ENCODE measurements at regions not wholly inside any gene's neighbourhood (a gene's known extent, or its start where the extent isn't known, plus 50 kb on each side); places are given as distances from the start of the nearest gene placed in this dataset.

GRCh38 chr19:56894626-56895025 is 54.1 kb upstream of the PEG3 start:
- intact Hi-C loops (cut with DNase I) = no loop called here
- no peaks in the 10 kb centered on the region for H3K36me3 ChIP-seq (replicated peaks in 1 of 2)
- DNase-seq = no peak
- H3K27ac ChIP-seq = no peak overlapping the region
- H3K4me1 ChIP-seq (replicated peaks in 1 of 2) = no peaks in the 10 kb centered on the region
- no peak overlapping the region for H3K4me3 ChIP-seq
- 82 to 88% (median 86%) methylated on average over 9 of the region's 9 CpGs for WGBS, 4 donors
- H3K9me3 ChIP-seq (replicated peaks in 1 of 3) = no peaks in the 10 kb centered on the region
- TF ChIP-seq, protein P1, sequence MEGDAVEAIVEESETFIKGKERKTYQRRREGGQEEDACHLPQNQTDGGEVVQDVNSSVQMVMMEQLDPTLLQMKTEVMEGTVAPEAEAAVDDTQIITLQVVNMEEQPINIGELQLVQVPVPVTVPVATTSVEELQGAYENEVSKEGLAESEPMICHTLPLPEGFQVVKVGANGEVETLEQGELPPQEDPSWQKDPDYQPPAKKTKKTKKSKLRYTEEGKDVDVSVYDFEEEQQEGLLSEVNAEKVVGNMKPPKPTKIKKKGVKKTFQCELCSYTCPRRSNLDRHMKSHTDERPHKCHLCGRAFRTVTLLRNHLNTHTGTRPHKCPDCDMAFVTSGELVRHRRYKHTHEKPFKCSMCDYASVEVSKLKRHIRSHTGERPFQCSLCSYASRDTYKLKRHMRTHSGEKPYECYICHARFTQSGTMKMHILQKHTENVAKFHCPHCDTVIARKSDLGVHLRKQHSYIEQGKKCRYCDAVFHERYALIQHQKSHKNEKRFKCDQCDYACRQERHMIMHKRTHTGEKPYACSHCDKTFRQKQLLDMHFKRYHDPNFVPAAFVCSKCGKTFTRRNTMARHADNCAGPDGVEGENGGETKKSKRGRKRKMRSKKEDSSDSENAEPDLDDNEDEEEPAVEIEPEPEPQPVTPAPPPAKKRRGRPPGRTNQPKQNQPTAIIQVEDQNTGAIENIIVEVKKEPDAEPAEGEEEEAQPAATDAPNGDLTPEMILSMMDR (IDR thresholded peaks at IDR 0.05) = no peak
- no peak for TF ChIP-seq POLR2A (IDR thresholded peaks at IDR 0.05)
- no peaks in the 10 kb centered on the region for H3K27me3 ChIP-seq

DNA sequence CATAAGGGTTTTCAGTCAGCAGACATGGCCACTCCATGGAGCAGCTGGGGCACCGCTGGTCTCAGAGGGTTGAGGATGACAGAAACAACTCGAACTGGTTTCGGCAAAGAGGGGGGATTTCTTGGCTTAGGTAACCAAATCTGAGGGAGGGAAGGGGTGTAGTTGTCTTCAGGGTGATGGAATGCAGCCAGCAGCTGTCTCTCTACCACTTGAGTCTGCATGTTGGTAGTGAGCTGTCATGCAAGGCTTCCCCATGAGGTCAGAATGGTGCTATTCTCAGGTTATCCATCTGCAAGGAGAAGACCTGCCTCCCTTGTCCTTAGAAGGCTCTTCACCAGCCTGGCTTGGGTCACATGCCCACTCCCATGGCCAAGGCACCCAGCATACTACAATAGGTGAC is 55.6 kb upstream of the PEG3 start:
- no peaks in the 10 kb centered on the region for H3K27me3 ChIP-seq
- WGBS, 4 donors = 79 to 90% (median 89%) methylated on average over 3 of the region's 3 CpGs
- intact Hi-C loops (cut with DNase I) = no loop called here
- H3K4me3 ChIP-seq = no peak overlapping the region
- no peaks in the 10 kb centered on the region for H3K4me1 ChIP-seq (replicated peaks in 1 of 2)
- H3K27ac ChIP-seq = no peak overlapping the region
- TF ChIP-seq, protein P1 (IDR thresholded peaks at IDR 0.05) = no peak
- TF ChIP-seq POLR2A (IDR thresholded peaks at IDR 0.05) = no peak
- DNase-seq = no peak
- no peaks in the 10 kb centered on the region for H3K9me3 ChIP-seq (replicated peaks in 1 of 3)
- no peaks in the 10 kb centered on the region for H3K36me3 ChIP-seq (replicated peaks in 1 of 2)

DNA sequence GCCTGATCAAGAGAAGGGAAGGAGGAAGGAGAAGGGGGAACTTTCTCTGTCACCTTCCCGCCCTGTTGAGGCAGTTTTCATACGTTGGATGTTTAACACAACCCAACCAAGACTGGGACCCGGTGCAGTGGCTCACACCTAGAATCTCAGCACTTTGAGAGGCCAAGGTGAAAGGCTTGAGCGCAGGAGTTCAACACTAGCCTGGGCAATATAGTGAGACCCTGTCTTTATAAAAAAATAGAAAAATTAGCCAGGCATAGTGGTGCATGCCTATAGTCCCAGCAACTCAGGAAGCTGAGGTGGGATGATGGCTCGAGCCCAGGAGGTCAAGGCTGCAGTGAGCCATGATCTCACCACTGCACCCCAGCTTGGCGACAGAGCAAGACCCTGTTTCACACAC is 59.4 kb upstream of the PEG3 start:
- Histone ChIP-seq H3K36me3 (replicated peaks in 1 of 2) (no peaks in the 10 kb centered on the region), H3K4me1 (replicated peaks in 1 of 2) (no peaks in the 10 kb centered on the region), H3K27me3 (no peaks in the 10 kb centered on the region), H3K4me3 (no peak overlapping the region), H3K27ac (no peak overlapping the region), H3K9me3 (replicated peaks in 1 of 3) (no peaks in the 10 kb centered on the region)
- no peak for DNase-seq
- 87 to 94% (median 89%) methylated on average over 6 of the region's 6 CpGs for WGBS, 4 donors
- TF ChIP-seq, protein P1 (IDR thresholded peaks at IDR 0.05) = no peak
- TF ChIP-seq POLR2A (IDR thresholded peaks at IDR 0.05) = no peak
- intact Hi-C loops (cut with DNase I) = no loop called here

DNA sequence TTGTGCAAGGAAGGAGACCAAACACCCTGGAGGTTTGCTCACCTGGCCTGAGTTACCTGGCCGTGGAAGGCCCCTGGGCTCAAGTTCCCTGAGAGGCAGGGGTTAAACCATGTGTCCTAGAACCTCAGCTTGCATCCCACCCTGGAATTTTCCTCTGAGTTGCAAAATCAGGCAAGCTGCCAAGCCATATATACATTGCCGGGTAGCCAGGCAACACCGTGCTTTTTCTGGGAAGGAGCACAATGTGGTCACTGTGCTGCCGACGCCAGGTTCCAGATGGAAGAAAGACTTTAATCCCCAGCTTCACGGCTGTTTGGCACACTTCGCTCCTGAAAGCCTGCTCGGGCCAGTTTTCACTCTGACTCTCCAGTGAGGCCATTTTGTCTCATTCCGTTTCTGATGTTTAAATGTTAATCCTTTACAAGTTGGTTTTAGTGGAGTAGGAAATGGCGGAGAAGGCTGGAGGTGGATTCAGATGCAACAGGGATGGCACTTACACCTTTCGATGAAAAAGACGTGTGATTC is 60.1 kb upstream of the PEG3 start:
- no peak for TF ChIP-seq POLR2A (IDR thresholded peaks at IDR 0.05)
- TF ChIP-seq, protein P1 (IDR thresholded peaks at IDR 0.05) = no peak
- no peaks in the 10 kb centered on the region for H3K27me3 ChIP-seq
- intact Hi-C loops (cut with DNase I) = no loop called here
- H3K4me1 ChIP-seq (replicated peaks in 1 of 2) = no peaks in the 10 kb centered on the region
- no peak overlapping the region for H3K4me3 ChIP-seq
- WGBS, 4 donors = 63 to 90% (median 80%) methylated on average over 11 to 12 of the region's 12 CpGs
- no peaks in the 10 kb centered on the region for H3K9me3 ChIP-seq (replicated peaks in 1 of 3)
- H3K27ac ChIP-seq = no peak overlapping the region
- no peak for DNase-seq
- no peaks in the 10 kb centered on the region for H3K36me3 ChIP-seq (replicated peaks in 1 of 2)

All from adrenal gland (tissue), 9 donors.